ENCODE measurements at regions not wholly inside any gene's neighbourhood (a gene's known extent, or its start where the extent isn't known, plus 50 kb on each side); places are given as distances from the start of the nearest gene placed in this dataset.

DNA sequence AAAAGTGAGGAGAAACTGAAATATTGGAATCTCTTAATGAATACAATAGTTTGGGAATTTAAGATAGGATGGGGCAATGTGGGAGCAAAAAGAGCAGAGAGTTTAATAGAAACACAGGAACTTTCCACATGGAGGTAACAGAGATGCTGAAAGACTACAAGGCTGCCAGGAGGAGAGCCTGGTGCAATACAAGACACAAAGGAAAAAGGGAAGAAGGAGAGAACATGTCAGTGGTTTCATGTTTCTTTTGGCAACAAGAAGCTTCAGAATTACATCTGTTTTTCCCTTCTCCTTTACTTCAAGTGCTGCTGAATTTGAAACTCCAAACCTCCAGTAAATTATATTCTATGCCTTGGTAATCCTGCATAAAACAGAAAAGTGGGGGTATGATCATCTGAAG lies 474.3 kb downstream of the FAT4 start:
- TF ChIP-seq, protein P1, sequence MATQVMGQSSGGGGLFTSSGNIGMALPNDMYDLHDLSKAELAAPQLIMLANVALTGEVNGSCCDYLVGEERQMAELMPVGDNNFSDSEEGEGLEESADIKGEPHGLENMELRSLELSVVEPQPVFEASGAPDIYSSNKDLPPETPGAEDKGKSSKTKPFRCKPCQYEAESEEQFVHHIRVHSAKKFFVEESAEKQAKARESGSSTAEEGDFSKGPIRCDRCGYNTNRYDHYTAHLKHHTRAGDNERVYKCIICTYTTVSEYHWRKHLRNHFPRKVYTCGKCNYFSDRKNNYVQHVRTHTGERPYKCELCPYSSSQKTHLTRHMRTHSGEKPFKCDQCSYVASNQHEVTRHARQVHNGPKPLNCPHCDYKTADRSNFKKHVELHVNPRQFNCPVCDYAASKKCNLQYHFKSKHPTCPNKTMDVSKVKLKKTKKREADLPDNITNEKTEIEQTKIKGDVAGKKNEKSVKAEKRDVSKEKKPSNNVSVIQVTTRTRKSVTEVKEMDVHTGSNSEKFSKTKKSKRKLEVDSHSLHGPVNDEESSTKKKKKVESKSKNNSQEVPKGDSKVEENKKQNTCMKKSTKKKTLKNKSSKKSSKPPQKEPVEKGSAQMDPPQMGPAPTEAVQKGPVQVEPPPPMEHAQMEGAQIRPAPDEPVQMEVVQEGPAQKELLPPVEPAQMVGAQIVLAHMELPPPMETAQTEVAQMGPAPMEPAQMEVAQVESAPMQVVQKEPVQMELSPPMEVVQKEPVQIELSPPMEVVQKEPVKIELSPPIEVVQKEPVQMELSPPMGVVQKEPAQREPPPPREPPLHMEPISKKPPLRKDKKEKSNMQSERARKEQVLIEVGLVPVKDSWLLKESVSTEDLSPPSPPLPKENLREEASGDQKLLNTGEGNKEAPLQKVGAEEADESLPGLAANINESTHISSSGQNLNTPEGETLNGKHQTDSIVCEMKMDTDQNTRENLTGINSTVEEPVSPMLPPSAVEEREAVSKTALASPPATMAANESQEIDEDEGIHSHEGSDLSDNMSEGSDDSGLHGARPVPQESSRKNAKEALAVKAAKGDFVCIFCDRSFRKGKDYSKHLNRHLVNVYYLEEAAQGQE (IDR thresholded peaks at IDR 0.05; ENCODE audit: low read depth, low read length): no peak
- TF ChIP-seq POLR2AphosphoS5 (IDR thresholded peaks at IDR 0.05; ENCODE audit: low read length) (no peak), TARDBP (IDR thresholded peaks at IDR 0.05; ENCODE audit: borderline replicate concordance) (no peak), RAD21 (IDR thresholded peaks at IDR 0.05; ENCODE audit: insufficient read depth, low read depth, low read length) (no peak), JUND (IDR thresholded peaks at IDR 0.05; ENCODE audit: low read depth, low read length) (no peak), POLR2A (IDR thresholded peaks at IDR 0.05; ENCODE audit: low read depth, low read length) (no peak), POU2F2 (IDR thresholded peaks at IDR 0.05; ENCODE audit: borderline replicate concordance, low read depth, low read length) (no peak), CTCF (IDR thresholded peaks at IDR 0.05 in 2 of 3, conservative IDR thresholded peaks at IDR 0.05 in 1 of 3; ENCODE audit: control insufficient read depth in 2 of 3, extremely low read depth in 1 of 3, insufficient read depth in 1 of 3, low read depth in 3 of 3, low read length in 3 of 3) (no peak), NRF1 (conservative IDR thresholded peaks at IDR 0.05; ENCODE audit: low read depth, low read length) (no peak), RCOR1 (conservative IDR thresholded peaks at IDR 0.05; ENCODE audit: low read depth, low read length) (no peak)
- TF ChIP-seq, protein P2, sequence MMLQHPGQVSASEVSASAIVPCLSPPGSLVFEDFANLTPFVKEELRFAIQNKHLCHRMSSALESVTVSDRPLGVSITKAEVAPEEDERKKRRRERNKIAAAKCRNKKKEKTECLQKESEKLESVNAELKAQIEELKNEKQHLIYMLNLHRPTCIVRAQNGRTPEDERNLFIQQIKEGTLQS (IDR thresholded peaks at IDR 0.05; ENCODE audit: borderline replicate concordance, extremely low read depth, low read depth, low read length): no peak
